NCI-H187 (cell line): ENCODE measurements at regions not wholly inside any gene's neighbourhood (a gene's known extent, or its start where the extent isn't known, plus 50 kb on each side); places are given as distances from the start of the nearest gene placed in this dataset.
A peak's percentile ranks its signal among the peaks of the same experiment; 100 is the strongest.

Source experiments
- DNase-seq, 2 experiments: peaks; one replicate each; lab custom pipeline; 2025; lab: John Stamatoyannopoulos, UW

DNA sequence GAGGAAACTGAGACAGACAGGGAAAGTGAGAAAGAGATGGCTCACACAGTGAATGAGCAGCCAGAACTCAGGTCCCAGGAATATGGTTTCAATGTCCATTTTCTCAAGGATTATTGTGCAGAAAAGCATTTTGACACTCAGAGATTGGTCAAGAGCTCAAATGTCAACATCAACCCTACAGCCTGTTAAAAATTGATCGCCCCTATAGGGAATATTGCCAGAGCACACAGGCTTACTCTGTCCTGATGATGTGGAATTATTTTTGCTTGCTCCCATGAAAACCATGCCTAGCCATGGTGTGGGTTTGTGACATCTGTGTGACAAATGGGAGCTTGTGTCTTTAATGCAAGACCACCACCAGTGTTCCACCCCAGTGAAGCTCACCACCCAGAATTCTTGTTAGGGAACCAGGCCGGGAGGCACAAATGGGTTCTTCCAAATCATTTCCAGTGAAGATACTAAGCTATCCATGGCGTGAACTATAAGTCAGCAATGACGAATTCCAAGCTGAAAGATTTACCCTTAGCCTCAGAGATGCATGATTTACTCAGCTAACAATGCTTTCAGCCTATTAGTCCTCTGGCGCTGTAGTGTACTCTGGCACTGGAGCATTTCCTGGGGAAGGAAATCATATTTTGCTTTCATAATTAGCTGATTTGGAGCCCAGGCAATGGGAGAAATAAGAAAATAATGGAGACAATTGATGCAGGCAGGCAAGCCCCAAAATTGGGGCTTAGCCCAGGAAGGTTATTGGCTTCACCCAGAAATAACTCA, 1188.2 kb upstream of the TMEM132C start:
- DNase-seq: no peak

DNA sequence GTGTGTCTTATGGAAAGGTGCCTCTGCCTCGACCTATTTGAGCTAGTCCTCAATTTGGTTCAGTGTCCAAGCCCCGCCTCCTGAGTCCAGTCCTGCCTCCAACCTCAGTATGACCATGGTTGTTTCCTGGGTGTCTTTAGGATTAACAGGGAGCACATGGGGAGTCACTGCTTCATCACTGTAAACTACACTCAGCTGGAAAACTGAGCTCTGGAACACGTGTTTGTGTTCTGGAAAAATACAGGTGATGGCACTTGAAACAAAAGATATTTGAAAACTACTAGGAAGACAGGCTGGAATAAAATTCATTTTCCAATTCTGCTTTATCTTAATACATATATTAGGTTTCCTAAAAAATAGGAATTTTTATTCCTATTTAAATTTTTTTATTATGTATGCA, 1187.3 kb upstream of the TMEM132C start:
- no peak for DNase-seq

DNA sequence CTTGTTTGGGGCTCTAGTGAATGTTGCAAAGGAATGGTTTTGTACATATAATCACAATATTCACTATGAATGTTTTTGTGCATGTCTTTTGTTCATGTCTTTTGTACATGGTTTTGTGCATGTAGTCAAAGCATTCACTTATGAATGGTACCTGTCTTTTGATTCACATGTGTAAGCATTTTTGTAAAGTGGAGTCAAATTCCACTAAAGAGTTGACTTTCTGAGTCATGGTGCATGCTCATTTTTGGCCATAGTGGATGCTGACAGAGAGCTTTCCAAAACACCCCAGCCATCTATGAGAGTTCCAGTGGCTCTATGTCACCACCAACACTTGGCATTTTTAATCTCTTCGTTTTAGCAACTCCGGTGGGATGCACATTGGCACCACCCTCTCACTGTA, 1185.9 kb upstream of the TMEM132C start:
- DNase-seq: no peak

DNA sequence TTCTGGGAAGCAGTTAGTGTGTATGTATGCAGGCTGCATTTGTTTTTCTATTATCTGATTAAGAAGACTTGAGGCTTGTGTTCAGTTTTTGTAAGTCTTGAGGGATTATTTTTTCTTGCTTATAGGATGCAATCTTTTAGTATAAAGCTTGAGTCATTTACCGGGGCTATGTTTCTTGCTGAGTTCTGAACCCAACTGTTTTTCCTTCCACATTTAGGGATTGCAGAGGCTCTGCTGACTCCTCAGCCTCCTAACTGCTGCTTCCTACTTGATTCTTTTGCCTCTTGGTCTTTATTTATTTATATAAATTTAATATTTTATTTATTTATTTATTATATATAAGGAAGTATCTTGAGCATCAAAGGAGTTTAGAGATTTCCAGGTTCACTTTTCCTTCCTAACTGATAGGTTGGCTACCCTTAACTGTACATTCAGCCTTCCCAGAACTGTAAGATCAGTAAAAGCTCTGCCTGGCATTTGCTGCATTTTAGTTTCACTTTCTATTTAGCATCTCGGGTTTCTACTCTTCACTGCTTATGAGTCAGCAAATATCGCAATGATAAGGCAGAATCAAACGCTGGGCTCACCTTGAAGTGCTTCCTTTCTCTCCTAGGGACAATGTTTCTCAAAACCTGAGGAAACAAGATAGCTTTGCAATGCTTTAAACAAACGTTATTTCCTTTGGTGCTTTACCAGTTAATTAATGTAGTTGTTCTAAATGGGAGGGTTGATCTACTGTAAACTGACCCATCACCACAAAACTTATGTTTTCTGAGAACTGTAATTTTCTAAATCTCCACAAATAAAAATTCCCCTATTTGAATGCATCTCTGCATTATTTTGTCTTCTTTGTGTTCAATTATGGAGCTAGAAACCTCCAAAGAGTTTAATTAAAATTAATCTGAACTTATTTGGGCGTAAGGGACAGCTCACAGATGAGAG, 1183.7 kb upstream of the TMEM132C start:
- DNase-seq: peak in 1 of 2 experiments; percentile 34

DNA sequence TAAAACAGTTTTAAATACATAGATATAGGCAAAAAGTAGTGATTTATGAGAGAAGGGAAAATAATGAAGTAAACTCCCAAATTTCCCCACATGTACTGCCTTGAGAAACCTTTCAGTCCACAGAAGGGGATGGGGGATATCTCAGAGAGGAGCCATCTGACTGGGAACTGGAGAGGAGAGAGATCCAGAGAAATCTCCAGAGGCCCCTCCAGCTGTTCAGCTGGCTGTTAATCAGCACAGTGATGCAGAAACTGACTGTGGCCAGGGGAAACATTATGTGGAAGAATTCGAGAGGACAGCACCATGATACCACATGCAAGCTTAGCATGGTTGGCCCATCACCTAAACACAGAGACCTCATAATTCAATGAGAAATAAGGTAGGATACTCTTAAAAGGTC, 1165.9 kb upstream of the TMEM132C start:
- DNase-seq: no peak

DNA sequence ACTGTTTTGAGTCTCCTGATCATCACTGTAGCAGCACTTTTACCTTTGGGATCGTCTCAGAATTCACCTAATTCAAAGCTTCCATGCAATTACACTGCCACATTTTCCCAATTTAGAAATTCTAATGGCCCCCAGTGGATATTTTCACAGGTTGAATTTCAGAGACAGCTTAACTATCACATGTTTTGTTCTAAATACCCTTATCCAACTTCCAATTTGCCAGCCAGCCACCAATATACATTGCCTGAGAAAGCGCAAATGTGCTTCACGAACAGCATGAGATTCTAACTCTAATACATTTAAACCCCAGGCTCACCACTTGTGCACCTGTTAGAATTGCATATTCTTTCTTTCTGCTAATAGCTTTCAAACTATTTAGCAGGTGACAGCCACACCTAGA, 1160.9 kb upstream of the TMEM132C start:
- no peak for DNase-seq

DNA sequence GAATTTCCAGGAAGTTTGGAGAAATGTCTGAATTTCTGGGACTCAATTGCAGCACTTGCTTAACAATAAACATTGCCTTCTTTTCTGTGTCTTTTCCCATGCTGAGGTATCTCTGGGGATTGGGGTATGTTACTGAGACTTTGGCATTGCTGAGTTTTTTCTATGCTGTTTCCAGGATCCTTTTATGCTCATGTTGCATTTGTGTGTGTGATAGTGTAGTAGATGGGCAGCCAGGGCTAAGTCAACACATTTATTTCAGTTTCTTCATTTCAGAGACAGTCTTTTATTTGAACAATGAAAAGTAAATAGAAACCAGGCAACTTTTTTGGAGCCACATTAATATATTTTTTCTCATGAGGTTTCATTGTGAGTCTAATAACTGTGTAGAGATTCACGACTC, 1160.3 kb upstream of the TMEM132C start:
- DNase-seq: no peak

DNA sequence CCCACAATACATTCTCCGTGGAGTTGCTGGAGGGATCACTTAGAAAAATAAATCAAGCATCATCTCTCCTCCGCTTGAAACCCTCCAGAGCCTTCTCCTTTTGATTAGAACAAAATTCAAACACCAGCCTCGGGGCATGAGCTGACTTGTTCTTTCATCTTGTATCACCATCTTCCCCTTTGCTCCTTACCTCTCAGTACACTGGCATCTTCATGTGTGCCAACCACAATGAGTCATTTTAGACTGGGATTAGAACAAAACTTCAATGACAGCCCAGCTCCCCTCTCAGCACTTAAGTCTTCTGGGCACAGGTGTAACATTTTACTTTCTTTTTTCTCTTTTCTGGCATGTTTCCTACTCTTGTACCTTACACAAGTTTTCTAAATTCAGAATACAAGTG, 1159.2 kb upstream of the TMEM132C start:
- DNase-seq: no peak

DNA sequence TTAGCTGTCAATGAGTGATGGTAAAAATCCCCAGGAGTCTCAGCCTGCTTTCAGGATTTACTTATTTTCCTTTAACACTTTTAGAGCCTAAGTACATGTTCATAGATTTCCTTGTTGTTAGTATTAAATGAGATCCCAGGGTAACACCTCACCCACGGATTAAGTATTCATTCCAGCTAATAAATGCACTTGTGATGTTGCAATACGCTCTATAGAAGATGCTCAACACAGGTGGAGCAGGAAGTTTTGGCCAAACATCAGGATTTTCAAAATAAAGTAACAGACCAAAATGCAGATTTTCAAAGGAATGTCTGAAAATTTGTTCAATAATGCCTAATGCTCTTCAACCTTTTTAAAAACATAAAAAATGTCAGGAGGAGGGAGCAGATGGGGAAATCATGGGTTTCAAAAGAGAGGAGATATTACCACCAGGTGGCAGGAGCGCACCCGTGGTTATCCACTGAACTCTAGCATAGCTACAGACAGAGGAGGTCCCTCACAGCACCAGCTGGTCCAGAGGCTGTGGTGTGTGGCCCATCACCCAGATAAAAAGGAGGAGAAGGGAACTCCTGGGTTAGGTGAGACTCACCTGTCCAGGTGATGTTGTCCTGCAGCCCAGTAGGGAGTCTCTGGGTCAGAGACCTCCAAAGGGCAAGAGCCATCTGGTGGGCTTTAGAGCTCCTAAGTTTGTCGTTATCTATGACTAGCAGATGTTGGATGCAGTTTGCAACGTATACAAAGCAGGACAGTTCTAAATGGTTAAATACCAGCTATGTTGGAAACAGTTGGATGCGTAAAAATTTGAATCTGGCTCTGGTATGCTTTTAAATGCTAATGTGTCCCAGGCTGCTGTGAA, 1158.4 kb upstream of the TMEM132C start:
- peak in 1 of 2 experiments; percentile 12 for DNase-seq

DNA sequence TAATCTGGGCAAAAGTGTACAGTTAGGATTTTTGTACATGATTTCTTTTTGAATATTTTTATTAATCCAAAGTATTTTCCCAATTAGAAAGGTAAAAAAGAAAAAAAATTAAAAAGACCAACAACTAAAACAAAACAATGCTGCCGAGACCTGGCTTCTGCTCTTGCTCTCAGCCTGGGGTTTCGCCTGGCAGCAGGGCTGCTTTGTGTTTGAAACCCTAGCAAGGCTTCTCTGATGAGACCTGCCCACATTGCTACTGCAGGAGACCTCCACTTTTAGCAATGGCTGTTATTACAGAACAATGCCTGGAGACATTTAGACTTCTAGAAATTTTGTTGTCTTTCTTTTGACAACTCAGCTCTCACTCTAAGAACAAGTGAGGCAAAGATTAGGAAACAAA, 1153.0 kb upstream of the TMEM132C start:
- DNase-seq: no peak

DNA sequence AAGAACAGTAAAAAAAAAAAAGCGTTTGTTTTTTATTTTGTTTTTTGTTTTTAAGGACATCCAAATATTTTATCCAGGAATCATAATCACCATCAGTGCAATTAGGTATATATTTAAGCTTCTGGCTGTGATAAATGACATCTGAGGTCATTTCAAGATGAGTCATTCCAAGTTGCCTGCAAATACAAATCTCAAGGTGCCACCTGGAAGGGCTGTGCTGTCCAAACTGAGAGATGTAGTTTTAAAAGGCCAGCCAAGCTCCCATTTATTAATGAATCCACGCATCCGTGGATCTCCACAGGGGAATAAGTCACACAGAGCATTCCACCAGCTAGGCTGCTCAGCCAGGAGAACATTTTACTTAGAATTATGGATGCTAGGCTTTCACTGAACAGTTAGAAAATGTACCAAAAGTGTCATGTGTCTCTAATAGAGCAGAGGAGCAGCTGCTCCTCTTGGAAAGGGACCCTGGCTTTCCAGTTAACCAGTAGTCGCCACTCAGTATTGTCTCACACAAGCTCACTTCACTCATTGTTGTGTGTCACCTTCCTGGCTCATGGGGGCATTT, 1151.4 kb upstream of the TMEM132C start:
- DNase-seq: no peak

DNA sequence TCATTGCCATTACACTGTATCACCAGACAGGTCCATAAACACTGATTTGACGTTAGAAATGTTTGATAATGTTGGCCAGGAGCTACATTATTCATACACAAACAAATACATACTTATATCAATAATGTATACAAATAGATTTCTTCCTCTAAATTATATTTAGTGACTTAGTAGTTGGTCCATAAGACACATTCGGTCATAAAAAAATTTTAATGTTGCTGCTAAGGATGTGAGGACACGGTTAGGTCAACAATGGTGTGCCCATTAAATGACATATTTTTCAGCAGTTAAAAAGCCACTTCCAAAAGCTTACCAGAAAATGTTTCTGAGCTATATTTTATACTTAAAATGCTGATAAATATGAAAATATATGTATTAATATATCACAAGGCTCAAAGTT, 1148.7 kb upstream of the TMEM132C start:
- DNase-seq: no peak

DNA sequence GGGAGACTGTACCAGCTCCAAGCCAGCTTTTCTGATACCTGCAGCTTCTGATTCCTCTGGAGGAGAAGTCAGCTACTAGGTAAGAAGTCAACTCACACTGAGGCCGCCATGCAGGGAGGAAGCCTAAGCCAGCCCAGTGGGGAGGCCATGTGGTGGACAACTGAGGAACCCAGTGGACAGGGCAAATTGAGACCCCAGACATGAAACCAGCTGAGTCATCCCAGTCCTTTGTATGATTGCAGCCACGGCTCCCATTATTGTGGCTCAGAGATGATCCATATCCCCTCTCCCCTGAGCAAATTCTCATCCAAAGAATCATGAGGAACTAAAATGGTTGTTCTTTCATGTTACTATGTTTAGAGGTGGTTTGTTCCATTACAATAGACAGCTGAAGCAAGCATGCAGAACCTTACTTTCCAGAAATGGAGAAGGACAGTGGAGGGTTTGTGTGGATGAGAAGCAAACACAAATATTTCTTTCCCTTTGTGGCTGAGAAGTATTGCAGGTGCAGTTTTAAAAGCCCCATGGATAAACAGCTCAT, 1147.3 kb upstream of the TMEM132C start:
- no peak for DNase-seq

DNA sequence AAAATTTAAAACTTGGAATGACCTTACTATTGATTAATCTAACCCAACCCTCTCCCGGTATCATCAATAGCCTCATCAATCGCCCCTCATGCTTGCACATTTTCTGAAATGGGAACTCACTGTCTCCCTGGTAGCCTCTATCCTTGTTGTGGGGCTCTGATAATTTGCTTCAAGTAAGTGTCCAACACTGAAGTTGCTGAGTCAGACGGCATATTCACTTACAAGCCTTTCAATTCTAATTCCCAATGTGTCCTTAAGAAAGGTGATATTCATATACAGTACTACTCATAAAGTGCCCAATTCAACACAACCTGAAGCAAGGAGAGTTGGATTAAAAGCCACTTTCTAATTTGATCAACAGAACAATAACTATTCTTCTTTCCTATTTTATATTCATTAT, 1146.1 kb upstream of the TMEM132C start:
- no peak for DNase-seq

DNA sequence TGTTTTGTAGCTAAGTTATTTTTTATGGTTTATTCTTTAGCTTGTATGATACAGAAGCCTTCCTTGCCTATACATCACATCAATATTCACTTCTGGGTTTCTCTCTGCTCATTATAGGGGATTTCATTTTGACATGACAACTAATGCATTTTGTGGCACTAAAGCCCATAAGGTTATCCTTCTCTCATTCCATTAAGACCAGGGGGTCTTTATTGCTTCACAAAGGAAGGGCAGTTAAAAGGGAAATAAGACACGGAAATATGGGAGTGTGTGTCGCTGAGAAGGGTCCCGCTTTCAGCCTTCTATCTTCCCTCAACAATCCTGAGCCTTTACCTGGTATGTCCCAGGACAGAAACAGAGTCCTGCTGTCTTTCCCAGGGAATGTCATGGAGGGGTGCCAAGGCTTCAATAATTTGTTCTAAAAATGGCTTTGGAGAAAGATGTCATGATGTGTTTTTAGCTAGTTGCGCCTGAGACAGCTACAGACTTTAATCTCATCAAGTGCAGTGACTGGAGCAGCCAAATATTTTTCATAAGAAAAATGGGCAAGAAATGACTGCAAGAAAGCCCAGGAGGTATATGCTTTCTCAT, 1145.4 kb upstream of the TMEM132C start:
- no peak for DNase-seq

DNA sequence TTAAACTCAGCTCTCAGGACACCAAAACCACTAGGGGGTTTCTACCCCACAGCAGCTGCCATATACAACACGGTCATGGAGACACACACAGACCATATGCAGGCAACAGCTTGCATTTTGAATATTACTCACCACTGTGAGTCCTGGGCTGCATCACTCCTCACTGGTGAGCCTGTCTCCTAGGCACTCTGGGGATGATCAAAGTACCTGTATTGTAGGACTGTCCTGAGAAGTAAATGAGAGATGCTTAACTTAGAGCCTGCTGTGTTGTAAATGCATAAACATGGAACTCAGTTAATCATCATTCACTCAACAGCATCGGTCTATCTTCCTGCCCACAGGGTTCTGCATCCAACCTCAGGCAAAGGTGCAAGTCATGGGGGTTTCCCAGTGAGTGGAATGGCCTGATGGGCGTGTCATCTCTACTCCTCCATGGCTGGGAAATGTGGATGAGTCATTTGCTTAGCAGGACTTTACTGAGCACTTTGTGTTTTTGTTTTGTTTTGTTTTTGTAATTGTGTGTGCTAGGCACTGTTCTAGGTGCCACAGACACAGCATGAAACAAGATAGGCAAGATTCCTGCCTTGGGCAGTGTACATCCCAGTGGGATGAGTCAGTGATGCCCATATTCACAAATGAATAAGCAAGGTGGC, 1141.2 kb upstream of the TMEM132C start:
- DNase-seq: no peak

DNA sequence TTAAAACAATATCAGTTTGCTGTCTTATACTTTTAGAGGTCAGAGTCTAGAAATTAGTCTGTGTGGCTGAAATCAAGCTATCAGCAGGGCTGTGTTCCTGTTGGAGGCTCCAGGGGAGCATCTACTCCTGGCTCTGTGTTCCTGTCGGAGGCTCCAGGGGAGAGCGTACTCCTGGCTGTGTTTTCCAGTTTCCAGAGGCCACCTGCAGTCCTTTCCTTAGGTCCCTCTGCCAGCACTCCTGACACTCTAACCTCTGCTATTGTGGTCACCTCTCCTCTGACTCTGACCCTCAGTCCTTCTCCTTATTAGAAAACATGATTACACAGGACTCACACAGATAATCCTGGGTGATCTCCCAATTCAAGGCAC, 1140.7 kb upstream of the TMEM132C start:
- DNase-seq: no peak

DNA sequence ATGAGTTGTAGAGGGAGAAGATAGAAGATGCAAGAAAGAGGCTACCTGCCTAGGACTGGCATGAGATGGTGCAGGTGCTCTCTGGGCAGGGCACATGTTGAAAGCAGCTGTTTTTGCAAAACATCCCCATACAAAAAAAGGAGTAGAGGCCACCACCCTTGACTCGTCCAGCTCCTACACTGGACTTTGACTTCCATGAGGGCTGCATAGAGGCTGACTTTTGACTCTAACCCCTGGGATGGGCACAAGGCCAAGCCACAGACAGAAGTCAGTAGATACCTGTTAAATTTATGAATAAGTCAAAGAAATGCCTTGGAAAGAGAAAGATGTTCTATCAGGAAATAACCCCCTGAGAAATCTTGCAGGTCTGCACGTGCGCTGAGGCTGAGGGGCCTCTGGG, 1139.1 kb upstream of the TMEM132C start:
- DNase-seq: no peak

DNA sequence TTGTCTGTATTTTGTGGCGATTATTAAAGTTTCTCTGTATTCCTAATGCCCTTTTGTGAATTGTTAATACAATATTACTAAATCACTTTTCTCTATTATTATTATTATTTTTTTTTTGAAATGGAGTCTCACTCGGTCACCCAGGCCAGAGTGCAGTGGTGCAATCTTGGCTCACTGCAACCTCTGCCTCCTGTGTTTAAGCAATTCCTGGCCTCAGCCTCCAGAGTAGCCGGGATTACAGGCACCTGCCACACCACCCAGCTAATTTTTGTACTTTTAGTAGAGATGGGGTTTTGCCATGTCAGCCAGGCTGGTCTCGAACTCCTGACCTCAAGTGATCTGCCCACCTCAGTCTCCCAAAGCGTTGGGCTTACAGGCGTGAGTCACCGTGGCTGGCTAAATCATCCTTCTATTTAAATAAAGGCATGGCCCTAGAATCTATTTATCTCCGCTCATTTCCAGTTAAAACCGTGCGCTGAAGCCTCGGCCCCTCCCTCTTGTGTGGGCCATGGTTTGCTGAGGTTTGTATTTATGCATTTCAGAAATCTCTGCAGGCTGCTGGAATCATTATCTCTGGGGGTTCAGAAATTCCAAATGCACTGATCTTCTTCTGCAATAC, 1136.4 kb upstream of the TMEM132C start:
- no peak for DNase-seq

DNA sequence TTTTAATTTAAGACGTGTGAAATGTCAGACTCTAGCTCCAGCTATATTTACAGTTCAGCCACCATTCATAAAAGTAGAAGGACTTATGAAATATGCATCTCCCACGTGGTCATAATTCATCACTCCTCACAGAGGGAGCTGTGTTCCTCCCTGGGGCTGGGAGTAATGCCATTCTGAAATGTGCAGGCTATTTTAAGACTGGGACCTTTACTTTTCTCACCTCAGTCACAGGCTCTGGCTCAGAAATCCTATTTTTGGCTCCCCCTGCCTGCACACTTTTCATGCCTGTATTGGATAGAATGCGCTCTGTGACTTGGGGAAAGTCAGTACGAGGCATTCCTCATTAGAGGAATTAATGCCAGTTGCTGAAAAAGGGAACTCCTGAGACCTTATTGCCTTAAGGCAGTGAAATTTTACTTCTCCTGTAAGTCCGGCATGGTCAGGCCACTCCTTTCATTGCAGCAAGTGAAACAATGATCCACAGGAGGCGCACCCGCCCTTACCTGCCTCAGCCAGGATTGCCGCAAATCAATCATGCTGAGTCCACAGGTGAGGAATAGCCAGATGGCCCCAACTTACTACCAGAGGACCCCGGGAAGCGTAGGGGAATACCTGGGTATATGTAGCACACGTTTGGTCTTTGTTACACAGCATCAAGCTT, 1133.2 kb upstream of the TMEM132C start:
- DNase-seq: no peak
